ENCODE measurements at regions not wholly inside any gene's neighbourhood (a gene's known extent, or its start where the extent isn't known, plus 50 kb on each side); places are given as distances from the start of the nearest gene placed in this dataset.
"Not testable (repeated sequence)": the region's sequence is repeated elsewhere in the genome, so short reads cannot be mapped to it uniquely, and the experiment has no call there.

DNA sequence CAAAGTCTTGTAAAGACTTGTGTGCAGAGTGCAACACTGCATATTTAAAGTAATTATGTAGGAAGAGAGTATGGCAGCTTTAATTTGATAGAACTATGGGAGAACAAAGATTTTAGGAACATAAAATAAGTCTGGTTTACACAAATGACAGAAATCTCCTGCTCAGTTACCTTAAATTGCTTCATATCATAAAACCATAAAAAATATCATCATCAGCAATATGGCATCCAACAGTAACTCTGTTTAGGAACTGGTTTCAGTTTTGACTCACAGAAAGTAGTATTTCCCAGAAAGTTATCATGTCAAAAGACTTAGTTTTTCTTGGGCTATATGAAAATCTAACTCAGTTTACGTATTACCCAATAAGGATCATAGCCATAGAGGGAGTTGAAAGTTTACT is 292.1 kb upstream of the PMFBP1 start:
- no peak overlapping the region for H3K4me3 ChIP-seq
- H3K27me3 ChIP-seq (replicated peaks in 1 of 7): no peaks in the 10 kb centered on the region
- H3K27ac ChIP-seq: no peak overlapping the region
- intact Hi-C loops (cut with DNase I; ENCODE audit: low total_unique reads): loop anchor here (10.0 kb wide), 1 partner anchor 339 kb away; no protein-coding TSS in a partner anchor
- no peaks in the 10 kb centered on the region for H3K4me1 ChIP-seq
- no peak for DNase-seq
- H3K9me3 ChIP-seq: no peaks in the 10 kb centered on the region
- H3K36me3 ChIP-seq: no peaks in the 10 kb centered on the region
- WGBS, 5 donors: 95 to 100% (median 98%) methylated on average over 1 of the region's 1 CpG
- TF ChIP-seq POLR2AphosphoS5 (IDR thresholded peaks at IDR 0.05): no peak
- TF ChIP-seq POLR2A (IDR thresholded peaks at IDR 0.05): no peak
- TF ChIP-seq, protein P1, sequence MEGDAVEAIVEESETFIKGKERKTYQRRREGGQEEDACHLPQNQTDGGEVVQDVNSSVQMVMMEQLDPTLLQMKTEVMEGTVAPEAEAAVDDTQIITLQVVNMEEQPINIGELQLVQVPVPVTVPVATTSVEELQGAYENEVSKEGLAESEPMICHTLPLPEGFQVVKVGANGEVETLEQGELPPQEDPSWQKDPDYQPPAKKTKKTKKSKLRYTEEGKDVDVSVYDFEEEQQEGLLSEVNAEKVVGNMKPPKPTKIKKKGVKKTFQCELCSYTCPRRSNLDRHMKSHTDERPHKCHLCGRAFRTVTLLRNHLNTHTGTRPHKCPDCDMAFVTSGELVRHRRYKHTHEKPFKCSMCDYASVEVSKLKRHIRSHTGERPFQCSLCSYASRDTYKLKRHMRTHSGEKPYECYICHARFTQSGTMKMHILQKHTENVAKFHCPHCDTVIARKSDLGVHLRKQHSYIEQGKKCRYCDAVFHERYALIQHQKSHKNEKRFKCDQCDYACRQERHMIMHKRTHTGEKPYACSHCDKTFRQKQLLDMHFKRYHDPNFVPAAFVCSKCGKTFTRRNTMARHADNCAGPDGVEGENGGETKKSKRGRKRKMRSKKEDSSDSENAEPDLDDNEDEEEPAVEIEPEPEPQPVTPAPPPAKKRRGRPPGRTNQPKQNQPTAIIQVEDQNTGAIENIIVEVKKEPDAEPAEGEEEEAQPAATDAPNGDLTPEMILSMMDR (IDR thresholded peaks at IDR 0.05 in 8 of 11, conservative IDR thresholded peaks at IDR 0.05 in 3 of 11): no peak

DNA sequence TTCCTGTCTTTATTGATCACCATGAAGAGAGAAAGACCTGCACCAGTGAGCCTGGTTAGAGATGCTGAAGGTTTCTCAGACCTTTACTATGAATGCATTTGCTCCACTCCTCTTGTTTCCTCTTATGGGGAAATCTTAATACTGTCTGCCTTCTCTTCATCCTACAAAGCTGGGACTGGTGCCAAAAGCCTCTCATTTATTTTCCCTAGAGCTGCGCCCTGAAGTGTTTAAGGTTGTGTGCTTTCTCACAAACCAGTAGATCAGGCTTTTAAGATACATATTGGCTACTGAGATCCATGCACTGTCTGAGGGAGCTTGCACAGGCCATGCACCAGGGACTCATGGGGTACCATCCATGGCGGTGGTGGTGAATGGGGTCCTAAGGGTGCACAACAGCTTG is 286.1 kb upstream of the PMFBP1 start:
- TF ChIP-seq POLR2A (IDR thresholded peaks at IDR 0.05) (no peak), POLR2AphosphoS5 (IDR thresholded peaks at IDR 0.05) (no peak)
- TF ChIP-seq, protein P1 (IDR thresholded peaks at IDR 0.05 in 8 of 11, conservative IDR thresholded peaks at IDR 0.05 in 3 of 11): no peak
- no peaks in the 10 kb centered on the region for H3K27me3 ChIP-seq (replicated peaks in 1 of 7)
- H3K4me3 ChIP-seq: no peak overlapping the region
- peaks cover 0 to 40% (median 24%) of the 10 kb centered on the region in 8 donors for H3K9me3 ChIP-seq
- no peak overlapping the region for H3K27ac ChIP-seq
- intact Hi-C loops (cut with DNase I; ENCODE audit: low total_unique reads): no loop called here
- no peaks in the 10 kb centered on the region for H3K4me1 ChIP-seq
- H3K36me3 ChIP-seq: no peaks in the 10 kb centered on the region
- 90 to 97% (median 95%) methylated on average over 2 of the region's 2 CpGs for WGBS, 5 donors
- DNase-seq: no peak

DNA sequence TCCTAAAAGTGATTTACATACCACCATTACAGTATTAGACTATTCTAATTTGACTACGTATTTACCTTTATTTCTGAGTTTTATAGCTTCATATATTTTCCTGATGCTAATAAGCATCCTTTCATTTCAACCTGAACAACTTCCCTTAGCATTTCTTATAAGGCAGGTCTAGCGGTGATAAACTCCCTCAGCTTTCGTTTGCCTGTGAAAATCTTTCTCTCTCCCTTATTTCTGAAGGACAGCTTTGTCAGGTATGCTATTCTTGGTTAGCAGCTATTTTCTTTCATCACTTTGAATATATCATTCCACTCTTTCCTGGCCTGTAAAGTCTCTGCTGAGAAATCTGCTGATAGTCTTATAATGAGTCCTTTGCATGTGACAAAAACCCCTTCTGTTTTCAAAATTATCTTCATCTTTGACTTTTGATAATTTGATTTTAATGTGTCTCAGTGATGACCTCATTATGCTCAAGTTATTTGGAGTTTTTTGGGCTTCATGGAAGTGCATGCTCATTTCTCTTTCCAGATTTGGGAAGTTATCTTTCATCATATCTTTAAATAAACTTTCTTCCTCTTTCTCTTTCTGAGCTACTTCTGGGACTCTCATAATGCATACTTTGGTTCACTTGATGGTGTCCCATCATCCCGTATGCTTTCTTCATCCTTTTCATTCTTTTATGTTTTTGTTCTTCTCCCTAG is 285.4 kb upstream of the PMFBP1 start:
- H3K27ac ChIP-seq: no peak overlapping the region
- H3K9me3 ChIP-seq: peaks cover 0 to 46% (median 29%) of the 10 kb centered on the region in 8 donors
- no peak overlapping the region for H3K4me3 ChIP-seq
- no peaks in the 10 kb centered on the region for H3K36me3 ChIP-seq
- TF ChIP-seq POLR2A (IDR thresholded peaks at IDR 0.05) (no peak), POLR2AphosphoS5 (IDR thresholded peaks at IDR 0.05) (no peak)
- TF ChIP-seq, protein P1 (IDR thresholded peaks at IDR 0.05 in 8 of 11, conservative IDR thresholded peaks at IDR 0.05 in 3 of 11): no peak
- 88 to 96% (median 94%) methylated on average over 4 of the region's 4 CpGs for WGBS, 5 donors
- H3K4me1 ChIP-seq: no peaks in the 10 kb centered on the region
- no peak for DNase-seq
- H3K27me3 ChIP-seq (replicated peaks in 1 of 7): no peaks in the 10 kb centered on the region
- intact Hi-C loops (cut with DNase I; ENCODE audit: low total_unique reads): no loop called here

DNA sequence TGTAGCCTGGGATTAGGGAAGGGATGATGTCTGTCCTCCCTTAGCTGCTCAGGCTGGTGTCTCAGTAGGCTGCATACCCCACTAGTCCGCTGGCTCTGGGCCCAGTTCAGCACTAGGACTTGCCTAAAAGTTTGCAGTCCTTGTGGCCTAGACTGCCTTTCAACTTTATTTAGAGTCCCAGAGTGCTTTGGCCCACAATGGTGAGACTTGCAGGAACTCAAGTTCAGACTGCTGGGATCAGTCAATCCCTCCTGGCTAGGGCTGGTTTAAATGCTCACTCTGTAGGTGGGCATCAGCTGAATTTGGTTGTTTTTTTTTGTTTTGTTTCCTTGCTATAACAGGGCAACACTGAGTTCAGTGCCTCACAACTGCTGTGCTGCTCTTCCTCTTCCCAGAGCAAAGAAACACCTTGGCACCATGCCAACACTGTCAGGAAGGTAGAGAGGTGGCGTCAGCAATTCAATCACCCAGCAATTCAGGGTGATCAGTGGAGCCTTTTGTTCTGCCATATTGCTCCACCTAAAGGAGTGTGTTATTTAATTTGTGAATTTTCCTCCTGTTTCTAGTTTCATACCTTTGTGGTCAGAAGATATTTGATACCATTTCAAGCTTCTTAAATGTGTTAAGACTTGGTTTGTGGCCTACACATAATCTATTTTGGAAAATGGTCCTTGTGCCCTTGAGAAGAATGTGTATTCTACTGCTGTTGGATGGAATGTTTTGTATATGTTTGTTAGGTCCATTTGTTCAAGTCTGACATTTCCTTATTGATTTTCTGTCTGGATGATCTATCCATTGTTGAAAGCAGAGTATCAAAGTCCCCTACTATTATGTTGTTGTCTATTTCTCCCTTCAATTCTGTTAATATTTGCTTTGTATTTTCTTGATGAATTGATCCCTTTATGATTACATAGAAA is 284.0 kb upstream of the PMFBP1 start:
- no peak for DNase-seq
- Histone ChIP-seq H3K36me3 (no peaks in the 10 kb centered on the region), H3K9me3 (peaks cover 0 to 60% (median 40%) of the 10 kb centered on the region in 8 donors), H3K4me1 (no peaks in the 10 kb centered on the region), H3K4me3 (no peak overlapping the region), H3K27me3 (replicated peaks in 1 of 7) (no peaks in the 10 kb centered on the region), H3K27ac (no peak overlapping the region)
- intact Hi-C loops (cut with DNase I; ENCODE audit: low total_unique reads): no loop called here
- no peak for TF ChIP-seq POLR2AphosphoS5 (IDR thresholded peaks at IDR 0.05)
- TF ChIP-seq, protein P1 (IDR thresholded peaks at IDR 0.05 in 8 of 11, conservative IDR thresholded peaks at IDR 0.05 in 3 of 11): no peak
- no peak for TF ChIP-seq POLR2A (IDR thresholded peaks at IDR 0.05)
- WGBS, 5 donors: 54 to 86% (median 80%) methylated on average over 1 to 2 of the region's 2 CpGs

DNA sequence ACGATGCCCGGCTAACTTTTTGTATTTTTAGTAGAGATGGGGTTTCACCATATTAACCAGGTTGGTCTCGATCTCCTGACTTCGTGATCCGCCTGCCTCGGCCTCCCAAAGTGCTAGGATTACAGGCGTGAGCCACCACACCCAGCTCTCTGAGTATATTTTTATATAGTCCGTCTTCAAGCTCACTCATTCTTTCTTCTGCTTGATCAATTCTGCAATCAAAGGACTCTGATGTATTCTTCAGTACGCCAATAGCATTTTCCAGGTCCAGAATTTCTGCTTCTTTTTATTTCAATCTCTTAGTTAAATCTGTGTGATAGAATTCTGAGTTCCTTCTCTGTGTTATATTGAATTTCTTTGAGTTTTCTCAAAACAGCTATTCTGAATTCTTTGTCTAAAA is 281.9 kb upstream of the PMFBP1 start:
- H3K36me3 ChIP-seq; H3K4me3 ChIP-seq; DNase-seq; H3K4me1 ChIP-seq; intact Hi-C loops (cut with DNase I; ENCODE audit: low total_unique reads); H3K27ac ChIP-seq; H3K27me3 ChIP-seq (replicated peaks in 1 of 7): not testable (repeated sequence)
- peaks cover 0 to 68% (median 47%) of the 10 kb centered on the region in 8 donors for H3K9me3 ChIP-seq
- 91 to 99% (median 97%) methylated on average over 9 of the region's 9 CpGs for WGBS, 5 donors
